ENCODE measurements at regions not wholly inside any gene's neighbourhood (a gene's known extent, or its start where the extent isn't known, plus 50 kb on each side); places are given as distances from the start of the nearest gene placed in this dataset.

DNA sequence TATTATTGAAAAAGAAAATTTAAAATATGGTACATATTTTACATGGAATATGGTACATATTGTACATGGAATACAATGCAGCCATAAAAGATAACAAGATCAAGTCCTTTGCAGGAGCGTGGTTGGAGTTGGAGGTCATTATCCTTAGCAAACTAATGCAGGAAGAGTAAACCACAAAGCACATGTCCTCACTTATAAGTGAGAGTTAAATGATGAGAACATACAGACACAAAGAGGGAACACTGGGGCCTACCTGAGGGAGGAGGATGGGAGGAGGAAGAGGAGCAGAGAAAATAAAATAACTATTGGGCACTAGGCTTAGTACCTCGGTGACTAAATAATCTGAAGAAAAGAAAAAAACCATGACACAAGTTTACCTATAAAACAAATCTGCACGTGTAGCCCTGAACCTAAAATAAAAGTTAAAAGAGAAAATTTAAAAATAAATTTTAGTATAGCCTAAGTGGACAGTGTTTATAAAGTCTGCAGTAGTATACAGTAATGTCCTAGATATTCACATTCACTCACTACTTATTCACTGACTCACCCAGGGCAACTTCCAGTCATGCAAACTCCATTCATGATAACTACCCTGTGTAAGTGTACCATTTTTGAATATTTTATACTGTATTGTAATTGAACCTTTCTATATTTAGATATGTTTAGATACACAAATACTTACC is 204.4 kb downstream of the FAM76B start:
- Mint-ChIP-seq H3K27ac (no peak overlapping the region), H3K27me3 (ENCODE audit: low read depth) (no peaks in the 10 kb centered on the region), H3K9me3 (peaks cover 17% of the 10 kb centered on the region), H3K4me3 (no peak overlapping the region), H3K36me3 (no peaks in the 10 kb centered on the region), H3K4me1 (peaks cover 18% of the 10 kb centered on the region)
- no peak for DNase-seq (ENCODE audit: low spot score in 2 of 2, unreplicated experiment in 2 of 2)
- TF ChIP-seq, protein P1, sequence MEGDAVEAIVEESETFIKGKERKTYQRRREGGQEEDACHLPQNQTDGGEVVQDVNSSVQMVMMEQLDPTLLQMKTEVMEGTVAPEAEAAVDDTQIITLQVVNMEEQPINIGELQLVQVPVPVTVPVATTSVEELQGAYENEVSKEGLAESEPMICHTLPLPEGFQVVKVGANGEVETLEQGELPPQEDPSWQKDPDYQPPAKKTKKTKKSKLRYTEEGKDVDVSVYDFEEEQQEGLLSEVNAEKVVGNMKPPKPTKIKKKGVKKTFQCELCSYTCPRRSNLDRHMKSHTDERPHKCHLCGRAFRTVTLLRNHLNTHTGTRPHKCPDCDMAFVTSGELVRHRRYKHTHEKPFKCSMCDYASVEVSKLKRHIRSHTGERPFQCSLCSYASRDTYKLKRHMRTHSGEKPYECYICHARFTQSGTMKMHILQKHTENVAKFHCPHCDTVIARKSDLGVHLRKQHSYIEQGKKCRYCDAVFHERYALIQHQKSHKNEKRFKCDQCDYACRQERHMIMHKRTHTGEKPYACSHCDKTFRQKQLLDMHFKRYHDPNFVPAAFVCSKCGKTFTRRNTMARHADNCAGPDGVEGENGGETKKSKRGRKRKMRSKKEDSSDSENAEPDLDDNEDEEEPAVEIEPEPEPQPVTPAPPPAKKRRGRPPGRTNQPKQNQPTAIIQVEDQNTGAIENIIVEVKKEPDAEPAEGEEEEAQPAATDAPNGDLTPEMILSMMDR (IDR thresholded peaks at IDR 0.05; ENCODE audit: unreplicated experiment), result no peak

DNA sequence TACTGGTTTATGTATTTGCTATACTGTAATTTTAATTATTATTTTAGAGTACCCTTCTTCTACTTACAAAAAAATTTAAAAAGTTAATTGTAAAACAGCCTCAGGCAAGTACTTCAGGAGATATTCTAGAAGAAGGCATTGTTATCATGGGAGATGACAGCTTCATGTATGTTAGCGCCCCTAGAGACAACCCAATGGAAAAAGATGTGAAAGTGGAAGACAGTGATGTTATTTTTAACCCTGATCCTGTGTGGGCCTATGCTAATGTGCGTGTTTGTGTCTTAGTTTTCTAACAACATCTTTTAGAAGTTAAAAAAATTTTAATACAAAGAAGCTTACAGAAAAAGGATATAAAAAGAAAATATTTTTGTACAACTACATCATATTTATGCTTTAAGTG is 205.0 kb downstream of the FAM76B start:
- H3K27me3 Mint-ChIP-seq (ENCODE audit: low read depth), result no peaks in the 10 kb centered on the region
- H3K36me3 Mint-ChIP-seq, result no peaks in the 10 kb centered on the region
- peaks cover 16% of the 10 kb centered on the region for H3K4me1 Mint-ChIP-seq
- TF ChIP-seq, protein P1 (IDR thresholded peaks at IDR 0.05; ENCODE audit: unreplicated experiment), result no peak
- peaks cover 19% of the 10 kb centered on the region for H3K9me3 Mint-ChIP-seq
- no peak overlapping the region for H3K27ac Mint-ChIP-seq
- DNase-seq (ENCODE audit: low spot score in 2 of 2, unreplicated experiment in 2 of 2), result no peak
- H3K4me3 Mint-ChIP-seq, result no peak overlapping the region

DNA sequence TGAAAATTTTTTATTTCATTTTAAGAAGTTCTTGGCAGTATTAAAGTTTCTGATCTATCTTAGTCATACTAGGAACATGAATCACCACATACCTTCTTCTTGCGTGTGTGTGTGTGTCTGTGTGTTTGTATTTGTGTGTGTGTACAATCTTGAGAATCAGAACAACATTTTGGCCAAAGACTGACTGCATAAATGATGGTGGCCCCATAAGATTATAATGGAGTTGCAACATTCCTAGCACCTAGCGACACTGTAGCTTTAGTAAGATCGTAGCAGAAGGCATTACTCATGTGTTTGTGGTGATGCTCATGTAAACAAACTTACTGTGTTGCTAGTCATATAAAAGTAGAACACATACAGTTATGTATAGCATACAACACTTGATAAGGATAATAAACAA is 205.4 kb downstream of the FAM76B start:
- peaks cover 16% of the 10 kb centered on the region for H3K4me1 Mint-ChIP-seq
- H3K27ac Mint-ChIP-seq, result no peak overlapping the region
- H3K27me3 Mint-ChIP-seq (ENCODE audit: low read depth), result no peaks in the 10 kb centered on the region
- DNase-seq (ENCODE audit: low spot score in 2 of 2, unreplicated experiment in 2 of 2), result no peak
- TF ChIP-seq, protein P1 (IDR thresholded peaks at IDR 0.05; ENCODE audit: unreplicated experiment), result no peak
- no peak overlapping the region for H3K4me3 Mint-ChIP-seq
- no peaks in the 10 kb centered on the region for H3K36me3 Mint-ChIP-seq
- peaks cover 22% of the 10 kb centered on the region for H3K9me3 Mint-ChIP-seq

DNA sequence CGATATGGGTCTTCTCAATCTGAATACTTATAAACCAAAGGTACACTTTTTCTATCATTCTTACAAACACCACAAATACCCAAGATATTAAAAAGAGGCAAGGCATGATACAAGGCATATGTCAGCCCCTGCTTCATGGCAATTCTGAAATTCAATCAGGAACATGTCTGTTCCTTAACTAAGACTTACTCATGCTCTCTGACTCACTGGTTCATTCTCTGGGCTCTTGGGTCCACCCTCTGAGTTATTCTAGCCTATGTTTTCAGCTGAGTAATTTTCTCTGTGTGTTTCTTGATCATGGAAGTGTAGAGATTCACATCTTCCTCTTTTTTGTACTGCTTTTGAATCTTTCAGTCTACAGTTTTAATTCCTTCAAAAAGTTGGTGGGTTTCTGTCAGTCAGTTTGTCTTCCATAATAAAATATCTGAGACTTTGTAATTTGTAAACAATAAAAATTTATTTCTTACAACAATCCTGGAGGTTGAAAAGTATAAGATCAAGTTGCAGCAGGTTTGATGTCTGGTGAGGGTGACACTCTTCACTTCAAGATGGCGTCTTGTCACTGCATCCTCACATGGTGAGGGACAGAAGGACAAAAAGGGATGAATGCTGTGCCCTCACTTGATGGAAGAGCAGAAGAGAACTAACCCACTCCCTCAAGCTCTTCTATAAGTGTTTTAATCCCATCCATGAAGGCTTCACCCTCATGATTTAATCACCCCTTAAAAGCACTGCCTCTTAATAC is 211.7 kb downstream of the FAM76B start:
- H3K36me3 Mint-ChIP-seq, result no peaks in the 10 kb centered on the region

DNA sequence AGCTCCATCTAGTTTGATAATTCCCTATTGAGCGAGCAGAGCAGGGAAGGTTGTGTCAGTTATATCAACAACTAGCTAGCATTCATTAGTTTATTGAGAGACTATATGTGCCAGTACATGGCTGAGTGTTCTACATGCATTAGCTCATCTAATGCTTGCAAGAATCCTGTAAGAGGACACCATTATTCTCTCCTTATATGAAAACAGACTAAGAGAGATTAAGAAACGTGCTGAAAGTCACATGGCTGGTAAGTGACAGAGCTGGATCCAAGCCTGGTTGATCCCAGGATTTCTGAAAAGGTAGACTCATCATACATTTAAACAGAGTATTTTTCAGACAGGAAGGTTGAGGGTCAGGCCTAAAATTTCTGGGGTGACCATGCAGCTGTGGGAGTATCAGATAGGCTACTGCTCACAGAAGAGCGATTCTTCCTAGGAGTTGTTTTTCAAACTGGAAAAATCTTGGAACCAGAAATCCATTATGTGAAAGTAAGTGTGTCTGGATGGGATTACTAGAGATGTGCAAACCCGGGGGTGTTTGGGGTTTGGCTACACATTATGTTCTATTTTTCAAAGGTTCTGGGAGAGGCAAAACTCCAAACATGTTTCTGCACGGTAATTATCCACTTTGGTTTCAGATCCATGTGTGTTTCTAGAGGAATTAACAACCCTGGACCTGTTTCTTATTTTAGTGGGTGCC is 213.3 kb downstream of the FAM76B start:
- peaks cover 12% of the 10 kb centered on the region for H3K9me3 Mint-ChIP-seq
- no peak for DNase-seq (ENCODE audit: low spot score in 2 of 2, unreplicated experiment in 2 of 2)
- no peaks in the 10 kb centered on the region for H3K36me3 Mint-ChIP-seq
- peaks cover 16% of the 10 kb centered on the region for H3K4me1 Mint-ChIP-seq
- peak overlapping the region; percentile 65 for H3K27ac Mint-ChIP-seq
- TF ChIP-seq, protein P1 (IDR thresholded peaks at IDR 0.05; ENCODE audit: unreplicated experiment), result no peak
- no peaks in the 10 kb centered on the region for H3K27me3 Mint-ChIP-seq (ENCODE audit: low read depth)
- no peak overlapping the region for H3K4me3 Mint-ChIP-seq

More for the DNA sequence above, 211.7 kb downstream of the FAM76B start:
- H3K4me3 Mint-ChIP-seq, result no peak overlapping the region
- no peak for DNase-seq (ENCODE audit: low spot score in 2 of 2, unreplicated experiment in 2 of 2)
- H3K9me3 Mint-ChIP-seq, result peaks cover 17% of the 10 kb centered on the region
- no peaks in the 10 kb centered on the region for H3K27me3 Mint-ChIP-seq (ENCODE audit: low read depth)
- H3K4me1 Mint-ChIP-seq, result peaks cover 16% of the 10 kb centered on the region
- no peak overlapping the region for H3K27ac Mint-ChIP-seq
- TF ChIP-seq, protein P1 (IDR thresholded peaks at IDR 0.05; ENCODE audit: unreplicated experiment), result no peak
